Hematopoietic multipotent progenitor cell treated with erythropoietin and hydrocortisone succinate and interleukin-3 and kit ligand, for 15 days (in vitro differentiated cells): ENCODE measurements at regions not wholly inside any gene's neighbourhood (a gene's known extent, or its start where the extent isn't known, plus 50 kb on each side); places are given as distances from the start of the nearest gene placed in this dataset.

Experiments
- DNase-seq: peaks from one replicate; pipeline ENCODE4 v3.0.0-alpha.2; 2015; ENCODE audit warnings: low spot score

DNA sequence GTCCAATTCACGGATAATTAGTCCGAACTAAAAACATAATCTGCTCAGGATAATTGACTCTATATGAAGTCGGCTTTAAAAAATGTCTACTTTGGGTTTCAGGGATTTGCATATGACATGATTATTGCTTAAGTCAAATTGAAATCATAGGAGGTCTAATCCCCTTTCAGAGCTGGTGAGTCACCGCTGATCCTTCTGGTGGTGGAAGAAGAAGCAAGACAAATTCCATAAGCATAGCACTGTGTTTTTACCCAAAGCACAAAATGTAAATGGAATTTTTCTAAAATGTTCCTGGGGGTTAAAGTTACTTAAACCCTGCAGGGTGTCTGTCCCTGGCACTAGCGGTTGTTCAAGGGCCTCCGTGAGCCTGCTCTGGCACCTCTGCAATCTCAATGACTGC is 460.2 kb downstream of the LRATD1 start:
- DNase-seq = no peak

DNA sequence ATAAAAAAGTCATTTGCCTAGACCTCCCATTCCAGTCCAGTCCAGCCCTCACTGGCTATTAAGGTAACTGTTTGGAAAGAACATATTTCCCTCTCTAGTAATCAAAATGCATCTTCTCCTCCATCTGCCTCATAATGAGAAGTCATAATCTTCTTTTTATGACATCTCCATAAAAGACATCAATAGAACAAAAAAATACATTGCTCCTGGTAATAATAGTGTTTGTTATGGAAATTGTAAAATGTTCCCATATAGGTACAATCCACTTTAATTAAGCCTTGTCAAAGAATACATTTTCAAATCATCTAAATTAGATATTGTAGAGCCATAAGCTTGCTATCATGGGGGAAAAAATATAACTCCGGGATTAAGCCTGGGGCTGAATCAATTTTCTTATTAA is 461.6 kb downstream of the LRATD1 start:
- DNase-seq = no peak

DNA sequence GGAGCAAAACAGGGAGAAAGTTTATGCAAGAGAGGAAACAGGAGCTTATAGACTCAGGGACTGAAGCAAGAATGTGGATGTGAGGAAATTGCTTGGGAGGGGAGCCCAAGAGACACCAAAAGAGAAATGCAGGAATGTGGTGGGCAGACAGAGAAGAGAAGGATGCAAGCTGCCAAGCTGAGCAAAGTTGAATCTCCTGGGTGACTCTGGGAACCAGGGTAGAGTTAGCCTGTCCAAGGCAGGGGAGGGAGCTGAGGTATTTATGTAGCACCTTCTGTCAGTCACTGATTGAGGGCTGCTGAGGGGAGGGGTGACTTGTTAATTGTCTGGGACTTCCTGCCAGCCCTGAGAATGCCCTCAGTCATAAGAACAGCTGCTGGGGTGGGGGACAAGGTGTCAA is 464.3 kb downstream of the NBAS start:
- DNase-seq = no peak

DNA sequence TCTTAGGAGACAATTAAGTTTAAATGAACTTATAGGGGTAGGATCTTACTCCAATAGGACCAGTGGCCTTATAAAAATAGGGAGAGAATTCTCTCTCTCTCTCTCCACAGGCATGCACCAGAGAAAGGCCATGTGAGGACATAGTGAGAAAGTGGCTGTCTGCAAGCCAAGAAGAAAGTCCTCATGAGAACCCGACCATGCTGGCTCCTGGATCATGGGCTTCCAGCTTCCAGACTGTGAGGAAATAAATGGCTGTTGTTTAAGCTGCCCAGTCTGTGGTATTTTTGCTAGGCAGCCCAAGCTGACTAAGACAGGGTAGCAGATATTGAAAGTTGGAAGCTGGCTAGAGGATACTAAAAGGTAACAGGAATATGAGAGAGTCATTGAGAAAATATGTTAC is 454.0 kb downstream of the NBAS start:
- no peak for DNase-seq

DNA sequence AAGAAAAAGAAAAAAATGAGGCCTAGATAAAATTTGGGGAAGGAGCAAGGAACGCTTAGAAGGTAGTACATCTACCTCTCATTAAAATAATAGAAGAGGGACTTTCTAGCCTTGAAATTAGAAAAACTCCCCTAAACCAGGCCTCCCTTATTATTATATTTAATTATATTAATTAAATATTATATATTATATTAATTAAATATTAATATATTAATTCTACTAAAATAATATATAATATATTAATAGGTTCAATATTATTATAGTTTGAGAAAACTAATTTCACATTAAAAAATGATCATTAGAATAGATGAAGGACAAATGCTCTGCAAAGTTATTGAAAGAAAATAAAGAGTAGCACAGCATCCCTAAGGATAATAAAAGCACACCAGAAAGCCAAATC is 449.4 kb downstream of the NBAS start:
- no peak for DNase-seq

DNA sequence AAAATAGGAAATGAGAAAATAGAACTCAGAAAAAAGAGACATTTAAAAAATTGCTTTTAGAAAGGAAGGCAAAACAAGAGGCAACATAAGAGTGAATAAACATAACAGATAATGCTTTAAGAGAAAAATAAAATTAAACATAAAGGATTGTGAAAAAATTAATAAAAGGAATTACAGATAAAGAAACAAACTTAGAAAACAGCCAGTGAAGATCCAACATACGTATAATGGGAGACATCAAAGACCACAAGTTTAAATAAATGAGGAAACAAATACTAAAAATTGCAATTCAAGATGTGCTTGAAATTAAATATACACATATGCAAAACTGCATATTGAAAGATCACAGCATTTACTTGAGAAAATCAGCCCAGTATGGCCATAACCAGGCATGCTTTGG is 448.9 kb downstream of the NBAS start:
- DNase-seq = no peak

DNA sequence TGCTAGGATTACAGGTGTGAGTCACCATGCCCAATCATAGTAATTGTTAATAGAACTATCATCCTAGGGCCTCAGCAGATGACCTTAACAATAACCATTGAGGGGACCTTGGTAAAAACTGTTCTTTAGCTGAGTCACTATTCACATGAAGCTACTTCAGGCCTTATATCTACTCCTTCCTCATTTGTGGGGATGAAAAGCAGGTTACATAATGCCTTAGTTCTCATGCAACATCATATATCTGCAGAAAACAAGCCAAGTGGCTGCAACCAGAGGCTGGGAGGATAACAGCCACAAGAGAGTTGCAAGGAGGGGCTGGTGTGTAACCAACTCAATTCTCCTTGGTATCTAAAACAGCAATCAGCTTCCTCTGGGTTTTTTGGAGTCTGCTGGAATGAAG is 445.4 kb downstream of the NBAS start:
- no peak for DNase-seq

DNA sequence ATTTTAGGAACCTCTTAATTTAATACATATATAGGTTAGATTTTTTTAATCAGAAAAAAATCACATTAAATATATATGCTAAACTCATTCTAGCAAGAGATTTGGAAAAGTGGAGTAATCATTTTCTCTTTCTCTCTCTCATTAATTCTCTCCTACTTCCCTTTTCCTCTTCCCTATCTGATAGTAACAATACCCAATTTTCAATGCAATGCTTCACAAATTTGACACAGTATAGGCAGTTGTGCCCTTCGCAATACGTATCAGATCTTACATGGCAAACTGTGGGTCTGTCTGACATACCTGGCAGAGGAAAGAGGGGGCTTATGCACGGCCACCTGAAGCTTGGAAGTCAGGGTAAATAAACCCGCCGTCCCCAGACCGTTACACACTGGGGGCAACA is 444.3 kb downstream of the NBAS start:
- DNase-seq = no peak
